GM06990 (cell line): ENCODE measurements at regions not wholly inside any gene's neighbourhood (a gene's known extent, or its start where the extent isn't known, plus 50 kb on each side); places are given as distances from the start of the nearest gene placed in this dataset.

Experiments used
- DNase-seq: peaks from one replicate; pipeline ENCODE4 v3.0.0-alpha.2; 2011; ENCODE audit not compliant: insufficient read length; ENCODE audit errors: extremely low read depth
- H3K27me3 ChIP-seq: replicated peaks from 2 replicates; pipeline ENCODE4 v1.6.0; 2011; ENCODE audit warnings: low read length; ENCODE audit not compliant: control insufficient read depth, insufficient read depth
- H3K36me3 ChIP-seq: 2 replicates; pipeline ENCODE4 v1.5.1; 2011; ENCODE audit warnings: low read length; ENCODE audit not compliant: control insufficient read depth, insufficient read depth
- H3K4me3 ChIP-seq: replicated peaks from 2 replicates; pipeline ENCODE4 v1.5.1; 2011; ENCODE audit warnings: low read depth, mild to moderate bottlenecking, control low read depth, low read length
- TF ChIP-seq, protein P1 (sequence below): IDR thresholded peaks from 2 replicates; pipeline ENCODE4 v1.5.1; 2011; ENCODE audit warnings: low read length, control low read depth, mild to moderate bottlenecking, inconsistent platforms; ENCODE audit not compliant: insufficient read depth, poor library complexity, severe bottlenecking

DNA sequence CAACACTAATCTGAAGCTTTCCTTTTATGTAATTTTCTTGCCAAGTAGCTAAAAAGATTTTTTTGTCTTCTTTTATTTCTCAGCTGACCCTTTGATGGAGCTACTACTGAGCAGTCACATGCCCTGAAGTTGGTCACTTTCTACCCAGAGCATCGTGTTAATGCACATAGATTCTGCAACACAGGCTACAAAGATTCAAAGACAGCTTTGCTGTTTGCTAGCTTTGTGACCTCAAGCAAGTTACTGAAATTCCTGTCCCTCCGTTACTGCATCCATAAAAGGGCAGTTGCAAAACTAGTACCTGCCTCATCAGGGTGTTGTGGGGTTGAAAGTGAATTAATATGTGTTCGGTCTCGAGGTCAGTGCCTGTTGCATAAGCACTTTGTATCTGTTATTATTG lies 179.9 kb downstream of the GAS1 start:
- no peak overlapping the region for H3K4me3 ChIP-seq
- DNase-seq, result no peak
- H3K36me3 ChIP-seq, result no peaks in the 10 kb centered on the region
- no peaks in the 10 kb centered on the region for H3K27me3 ChIP-seq
- TF ChIP-seq, protein P1, sequence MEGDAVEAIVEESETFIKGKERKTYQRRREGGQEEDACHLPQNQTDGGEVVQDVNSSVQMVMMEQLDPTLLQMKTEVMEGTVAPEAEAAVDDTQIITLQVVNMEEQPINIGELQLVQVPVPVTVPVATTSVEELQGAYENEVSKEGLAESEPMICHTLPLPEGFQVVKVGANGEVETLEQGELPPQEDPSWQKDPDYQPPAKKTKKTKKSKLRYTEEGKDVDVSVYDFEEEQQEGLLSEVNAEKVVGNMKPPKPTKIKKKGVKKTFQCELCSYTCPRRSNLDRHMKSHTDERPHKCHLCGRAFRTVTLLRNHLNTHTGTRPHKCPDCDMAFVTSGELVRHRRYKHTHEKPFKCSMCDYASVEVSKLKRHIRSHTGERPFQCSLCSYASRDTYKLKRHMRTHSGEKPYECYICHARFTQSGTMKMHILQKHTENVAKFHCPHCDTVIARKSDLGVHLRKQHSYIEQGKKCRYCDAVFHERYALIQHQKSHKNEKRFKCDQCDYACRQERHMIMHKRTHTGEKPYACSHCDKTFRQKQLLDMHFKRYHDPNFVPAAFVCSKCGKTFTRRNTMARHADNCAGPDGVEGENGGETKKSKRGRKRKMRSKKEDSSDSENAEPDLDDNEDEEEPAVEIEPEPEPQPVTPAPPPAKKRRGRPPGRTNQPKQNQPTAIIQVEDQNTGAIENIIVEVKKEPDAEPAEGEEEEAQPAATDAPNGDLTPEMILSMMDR, result no peak

- no peak overlapping the region for H3K4me3 ChIP-seq
- TF ChIP-seq, protein P1, result no peak
- no peaks in the 10 kb centered on the region for H3K36me3 ChIP-seq
- DNase-seq, result no peak
- no peaks in the 10 kb centered on the region for H3K27me3 ChIP-seq
Measured at GRCh38 chr9:86766912-86767311, 180.4 kb downstream of the GAS1 start.

DNA sequence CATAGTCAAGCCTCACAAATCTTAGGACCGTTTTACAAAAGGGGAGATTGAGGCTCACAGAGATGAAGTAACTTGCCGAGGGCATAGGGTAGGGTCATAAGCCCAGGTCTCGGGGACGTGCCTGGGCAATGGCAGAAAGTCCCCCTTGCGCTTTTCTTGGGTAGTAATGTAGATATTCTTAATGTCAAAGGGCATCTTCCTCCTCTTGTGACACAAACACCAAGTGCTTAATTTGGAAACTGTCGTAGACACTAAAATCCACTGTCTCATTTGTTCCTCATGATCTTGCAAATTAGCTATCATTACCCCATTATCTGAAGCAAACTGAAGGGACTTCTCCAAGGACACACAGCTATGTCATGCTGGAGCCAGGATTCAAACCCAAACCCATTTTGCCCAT lies 180.8 kb downstream of the GAS1 start:
- no peaks in the 10 kb centered on the region for H3K36me3 ChIP-seq
- no peaks in the 10 kb centered on the region for H3K27me3 ChIP-seq
- TF ChIP-seq, protein P1, result no peak
- no peak for DNase-seq
- no peak overlapping the region for H3K4me3 ChIP-seq

DNA sequence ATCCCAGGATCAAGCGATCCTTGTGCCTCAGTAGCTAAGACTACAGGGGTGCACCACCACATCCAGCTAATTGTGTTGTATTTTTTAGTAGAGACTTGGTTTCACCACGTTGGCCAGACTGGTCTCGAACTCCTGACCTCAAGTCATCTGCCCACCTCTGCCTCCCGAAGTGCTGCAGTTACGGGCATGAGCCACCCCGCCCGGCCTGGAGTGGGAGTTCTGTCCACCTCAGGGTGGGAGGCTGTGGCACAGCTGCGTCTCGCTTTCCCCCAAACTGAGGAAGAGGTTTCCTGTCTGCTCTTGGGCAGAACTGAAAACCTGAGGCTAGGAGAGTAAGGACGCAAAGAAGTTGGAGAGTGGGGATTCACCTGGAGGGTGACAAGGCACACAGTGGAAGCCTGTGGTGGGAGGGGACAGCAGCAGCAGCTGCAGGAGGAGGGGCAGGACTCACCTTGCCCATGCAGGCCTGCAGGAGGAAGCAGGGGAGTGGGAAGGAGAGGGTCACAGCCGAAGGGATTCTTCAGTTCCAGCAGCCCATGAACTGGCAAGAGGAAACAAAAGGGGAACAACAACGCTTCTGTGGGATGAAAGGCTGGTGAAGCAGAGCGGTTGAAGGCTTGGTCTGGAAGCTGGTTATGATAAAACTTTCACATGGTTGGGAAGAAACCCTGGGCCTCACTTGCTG lies 181.4 kb downstream of the GAS1 start:
- Histone ChIP-seq H3K27me3 (no peaks in the 10 kb centered on the region), H3K36me3 (no peaks in the 10 kb centered on the region), H3K4me3 (no peak overlapping the region)
- TF ChIP-seq, protein P1, result no peak
- no peak for DNase-seq

- DNase-seq, result no peak
- TF ChIP-seq, protein P1, result no peak
Measured at GRCh38 chr9:86764671-86765343, 182.5 kb downstream of the GAS1 start.

More at GRCh38 chr9:86764671-86765343, 182.5 kb downstream of the GAS1 start:
- Histone ChIP-seq H3K36me3 (no peaks in the 10 kb centered on the region), H3K27me3 (no peaks in the 10 kb centered on the region), H3K4me3 (no peak overlapping the region)
